Midbrain (tissue), 1 donor: ENCODE measurements at regions not wholly inside any gene's neighbourhood (a gene's known extent, or its start where the extent isn't known, plus 50 kb on each side); places are given as distances from the start of the nearest gene placed in this dataset.

Source experiments
- DNase-seq: peaks from one replicate; lab custom pipeline; 2025; lab: John Stamatoyannopoulos, UW

DNA sequence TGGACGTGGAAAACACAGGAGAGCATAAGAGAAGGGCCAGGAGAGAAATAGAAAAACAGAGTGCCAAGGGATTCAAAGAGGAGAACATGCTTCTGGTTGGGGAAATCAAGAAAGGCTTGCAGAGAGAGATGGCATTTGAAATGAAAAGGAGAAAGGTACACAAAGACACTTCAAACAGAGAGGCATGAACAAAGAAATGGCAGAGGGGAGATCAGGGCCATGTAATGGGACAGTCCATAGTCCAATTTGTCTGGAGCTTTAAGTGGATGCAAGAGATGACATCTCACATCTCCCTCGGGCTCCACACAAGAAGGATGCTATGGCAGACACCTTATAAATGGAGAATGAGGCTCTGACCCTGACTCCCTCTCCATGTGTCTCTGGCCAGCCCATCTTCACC lies 331.1 kb downstream of the MLLT3 start:
- no peak for DNase-seq

DNA sequence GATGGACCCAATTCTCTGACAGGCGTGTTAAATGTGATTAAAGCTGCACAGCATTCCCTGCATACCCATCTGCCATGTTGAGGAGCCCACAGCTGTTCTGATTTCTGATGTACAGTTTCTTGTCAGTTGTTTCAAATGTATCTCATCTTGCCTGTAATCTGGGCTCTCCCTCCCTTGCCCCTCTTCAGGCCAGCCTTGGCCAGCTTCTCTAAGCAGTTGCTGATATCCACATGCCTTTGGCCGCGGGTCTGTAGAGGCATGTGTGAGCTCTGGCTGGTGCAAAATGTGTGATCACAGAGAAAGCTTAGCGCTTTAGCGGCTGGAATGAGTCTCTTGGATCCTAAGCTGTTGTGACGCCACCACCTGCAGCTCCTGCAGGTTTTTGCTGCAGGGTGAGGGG lies 332.0 kb downstream of the MLLT3 start:
- no peak for DNase-seq

DNA sequence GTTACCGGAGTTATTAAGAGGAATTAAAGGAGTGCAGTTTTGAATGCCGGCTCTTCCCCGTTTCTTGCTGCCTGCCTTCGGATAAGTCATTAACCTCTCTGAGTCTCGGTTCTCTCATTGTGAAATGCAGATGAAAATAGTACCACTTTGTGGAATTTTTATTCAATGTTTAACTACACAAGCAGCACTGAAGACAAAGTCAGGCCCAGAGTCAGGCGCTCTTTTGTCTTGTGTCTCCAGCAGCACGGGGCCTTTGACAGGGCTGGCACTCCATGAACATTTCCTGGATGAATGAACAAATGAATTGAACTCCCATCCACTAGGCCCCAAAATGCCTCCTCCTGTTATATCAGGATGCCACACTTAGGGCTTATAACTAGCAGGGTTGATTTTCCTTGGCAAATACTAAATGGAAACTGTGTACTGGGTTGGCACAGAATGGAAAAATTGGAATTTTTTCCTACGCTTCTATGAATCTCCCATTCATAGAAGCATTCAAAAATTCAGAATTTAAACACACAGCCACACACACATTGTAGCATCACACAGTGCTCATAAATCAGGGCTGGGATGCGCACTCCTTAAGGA lies 332.8 kb downstream of the MLLT3 start:
- DNase-seq = no peak

DNA sequence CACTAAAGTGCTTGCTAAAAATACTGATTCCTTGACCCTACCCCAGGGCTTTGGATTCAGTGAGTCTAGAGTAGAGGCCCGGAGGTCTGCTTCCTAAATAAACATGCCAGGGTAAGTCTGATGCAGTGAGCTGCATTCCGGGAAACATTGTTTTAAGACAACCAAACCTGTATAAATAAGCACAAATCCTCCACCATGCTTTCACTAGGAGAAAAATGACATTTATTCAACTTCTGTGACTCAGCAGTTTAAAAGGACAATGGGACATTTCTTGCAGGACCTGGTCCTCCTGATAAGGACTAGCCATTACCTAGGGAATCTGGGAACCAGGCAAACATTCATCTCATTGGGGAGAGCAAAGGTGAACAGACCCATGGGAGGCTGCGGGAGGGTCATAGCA lies 335.3 kb downstream of the MLLT3 start:
- no peak for DNase-seq

DNA sequence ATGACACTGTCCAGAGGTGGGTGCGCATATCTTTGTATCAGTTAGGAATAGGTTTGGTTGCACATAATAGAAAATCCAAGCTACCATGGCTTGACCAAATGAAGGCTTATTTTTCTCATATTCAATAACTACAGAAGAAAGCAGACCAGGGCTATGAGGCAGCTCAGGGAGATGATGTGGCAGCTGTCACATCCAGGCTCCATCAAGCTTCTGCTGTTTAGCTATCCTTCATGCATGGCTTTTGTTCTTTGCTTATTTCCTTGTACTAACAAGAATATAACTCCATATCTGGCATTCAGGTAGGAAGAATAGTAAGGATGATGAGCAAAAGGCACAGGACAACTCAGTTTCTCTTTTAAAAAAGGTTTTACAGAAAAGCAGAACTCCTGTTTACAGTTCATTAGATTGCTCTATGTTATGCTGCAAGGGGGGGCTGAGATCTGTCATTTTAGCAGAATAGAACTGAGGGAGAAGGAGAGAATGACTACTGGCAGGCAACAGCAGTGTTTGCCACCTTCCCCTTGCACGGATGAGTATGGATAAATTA lies 336.1 kb downstream of the MLLT3 start:
- DNase-seq = no peak

DNA sequence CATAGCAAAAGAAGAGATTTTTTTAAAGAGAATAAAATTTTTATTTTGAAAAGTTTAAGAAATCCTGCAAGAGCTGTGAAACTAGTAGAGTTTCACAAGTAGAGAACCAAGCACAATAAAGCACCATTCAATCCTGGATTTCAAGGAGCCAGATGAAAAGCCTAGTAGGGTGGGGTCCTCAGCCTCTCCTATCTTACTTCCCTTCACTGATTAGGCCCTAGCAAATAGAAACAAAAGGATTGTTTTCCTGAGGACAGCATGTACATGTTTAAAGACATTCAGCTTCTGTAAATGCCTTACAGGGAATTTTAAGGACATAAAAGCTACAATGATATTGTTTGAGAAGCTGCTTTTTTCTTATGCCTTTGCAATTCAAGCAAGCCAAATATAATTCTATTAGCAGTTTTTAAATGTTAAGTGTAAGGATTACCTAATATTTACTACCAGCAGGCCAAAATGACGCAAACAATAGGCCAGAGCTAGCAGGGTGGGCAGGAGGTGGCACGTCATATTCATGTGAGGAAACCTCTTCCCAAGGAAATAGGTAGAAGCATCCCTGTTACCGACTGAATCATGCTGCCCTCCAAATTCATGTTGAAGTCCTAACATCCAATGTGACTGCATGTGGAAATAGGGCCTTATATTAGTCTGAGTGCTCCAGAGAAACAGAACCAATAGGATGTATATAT lies 337.6 kb downstream of the MLLT3 start:
- DNase-seq = no peak

DNA sequence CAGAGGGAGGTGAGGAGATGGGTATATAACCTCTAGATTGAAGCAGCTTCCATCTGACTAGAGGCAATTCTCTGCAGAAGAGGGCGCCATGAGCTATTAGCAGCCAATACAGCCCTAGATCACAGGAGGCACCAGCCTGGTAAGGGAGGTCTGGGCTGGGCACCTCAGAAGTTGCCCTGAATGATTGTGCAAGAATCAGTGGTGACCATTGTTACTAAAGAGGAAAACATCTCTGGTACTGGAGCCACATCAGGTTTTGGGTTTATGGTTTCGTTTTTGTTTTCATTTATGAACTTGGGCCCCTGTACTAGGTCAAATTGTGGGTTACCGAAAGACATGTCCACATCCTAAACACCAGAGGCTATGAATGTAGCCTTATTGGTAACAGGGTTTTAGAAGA lies 342.0 kb downstream of the MLLT3 start:
- no peak for DNase-seq

DNA sequence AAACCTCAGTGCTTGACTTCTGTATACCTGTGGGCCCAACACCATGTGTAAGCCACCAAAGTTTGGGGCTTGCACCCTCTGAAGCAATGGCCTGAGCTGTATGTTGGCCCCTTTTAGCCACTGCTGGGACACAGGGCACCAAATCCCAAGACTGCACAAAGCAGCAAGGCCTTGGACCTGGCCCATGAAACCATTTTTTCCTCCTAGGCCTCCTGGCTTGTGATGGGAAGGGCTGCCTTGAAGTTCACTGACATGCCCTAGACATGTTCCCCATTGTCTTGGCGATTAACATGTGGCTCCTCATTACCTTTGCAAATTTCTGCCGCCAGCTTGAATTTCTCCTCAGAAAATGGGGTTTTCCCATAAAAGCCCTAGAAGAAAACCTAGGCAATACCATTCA lies 345.5 kb downstream of the MLLT3 start:
- DNase-seq = no peak

DNA sequence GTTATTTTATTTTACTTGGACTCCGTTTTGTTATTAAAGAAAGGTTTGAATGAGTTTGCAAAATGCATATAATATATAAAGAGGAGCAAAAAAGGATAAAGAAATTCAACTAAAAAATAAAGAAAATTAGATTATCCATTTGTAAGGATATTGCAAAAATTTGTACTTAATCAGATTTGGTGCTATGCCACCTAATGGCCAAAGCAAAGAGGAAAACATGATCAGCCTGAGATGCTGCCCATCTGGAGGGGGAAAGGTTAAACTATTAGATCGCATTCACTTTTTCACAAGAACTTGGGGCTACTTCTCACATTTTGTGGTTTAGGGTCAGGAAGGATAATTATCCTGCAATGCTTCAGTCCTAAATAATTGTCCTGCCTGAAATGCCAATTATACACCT lies 350.6 kb downstream of the MLLT3 start:
- DNase-seq = no peak

DNA sequence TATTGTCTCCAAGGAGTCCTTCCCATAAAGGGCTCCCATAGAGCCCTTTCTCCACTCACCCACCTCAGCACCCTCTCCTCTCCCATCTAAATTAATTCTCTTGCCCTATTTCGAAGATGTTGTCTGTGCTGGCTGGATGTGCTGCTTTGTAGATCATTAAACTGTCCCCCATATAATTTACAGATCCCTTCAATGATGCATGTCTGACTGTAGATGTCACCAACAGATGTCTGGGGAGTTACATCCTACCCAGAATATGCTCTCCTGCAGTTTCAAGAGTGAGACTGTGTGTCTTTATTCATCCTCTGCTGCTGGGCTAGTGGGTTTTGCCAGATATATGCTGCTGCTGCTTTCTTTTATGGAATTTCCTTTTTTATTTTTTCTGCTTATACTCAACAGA lies 351.2 kb downstream of the MLLT3 start:
- no peak for DNase-seq

DNA sequence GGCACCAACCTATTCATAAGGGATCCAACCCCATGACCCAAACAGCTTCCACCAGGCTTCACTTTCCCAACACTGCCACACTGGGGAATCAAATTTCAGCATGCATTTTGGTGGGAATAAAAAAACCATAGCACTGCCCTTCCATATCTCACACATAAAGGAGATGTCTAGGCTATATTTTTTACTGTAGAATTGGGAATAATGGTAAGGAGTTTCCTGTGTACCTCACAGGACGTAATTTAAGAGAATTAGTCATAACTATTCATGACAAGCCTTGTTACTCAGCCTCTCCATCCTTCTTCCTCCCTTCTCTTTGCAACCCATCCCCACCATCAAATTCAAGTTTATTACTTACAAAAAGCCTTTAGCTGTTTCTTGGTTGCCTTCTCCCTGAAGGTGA lies 352.1 kb downstream of the MLLT3 start:
- no peak for DNase-seq

DNA sequence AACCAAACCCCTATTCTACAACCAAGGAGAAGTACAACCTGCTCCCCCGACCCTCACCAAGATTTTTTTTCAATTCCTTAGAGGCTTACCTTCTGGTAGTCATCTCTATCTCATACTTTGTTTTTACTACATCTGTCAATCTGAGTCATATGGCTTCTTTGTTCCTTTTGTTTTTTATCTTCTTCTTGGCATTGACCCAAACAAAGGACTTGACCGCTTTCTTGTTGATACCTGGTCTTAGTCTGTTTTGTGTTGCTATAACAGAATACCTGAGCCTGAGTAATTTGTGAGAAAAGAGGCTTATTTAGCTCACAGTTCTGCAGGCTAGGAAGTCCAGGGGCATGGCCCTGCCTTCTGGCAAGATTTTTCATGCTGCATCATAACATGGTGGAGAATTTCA lies 352.7 kb downstream of the MLLT3 start:
- DNase-seq = no peak

DNA sequence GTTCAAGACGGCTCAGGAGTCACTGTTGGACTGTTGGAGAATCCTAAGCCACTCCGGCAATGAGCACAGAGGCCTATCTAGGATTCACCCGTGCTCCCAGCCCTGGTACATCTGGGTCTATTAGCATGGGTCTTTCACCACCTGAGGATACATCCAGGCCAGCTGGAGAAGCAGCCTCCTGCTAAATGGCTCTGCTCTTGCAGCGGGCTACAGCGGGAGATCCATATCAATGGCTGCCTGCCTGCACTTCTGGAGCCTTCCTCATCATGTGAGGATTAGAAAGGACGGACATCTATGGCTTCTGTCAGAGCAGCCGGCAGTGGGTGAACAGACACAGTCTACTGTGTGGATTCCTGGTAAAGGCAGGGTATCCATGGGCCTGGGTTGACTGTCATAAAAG lies 357.4 kb downstream of the MLLT3 start:
- DNase-seq = no peak

DNA sequence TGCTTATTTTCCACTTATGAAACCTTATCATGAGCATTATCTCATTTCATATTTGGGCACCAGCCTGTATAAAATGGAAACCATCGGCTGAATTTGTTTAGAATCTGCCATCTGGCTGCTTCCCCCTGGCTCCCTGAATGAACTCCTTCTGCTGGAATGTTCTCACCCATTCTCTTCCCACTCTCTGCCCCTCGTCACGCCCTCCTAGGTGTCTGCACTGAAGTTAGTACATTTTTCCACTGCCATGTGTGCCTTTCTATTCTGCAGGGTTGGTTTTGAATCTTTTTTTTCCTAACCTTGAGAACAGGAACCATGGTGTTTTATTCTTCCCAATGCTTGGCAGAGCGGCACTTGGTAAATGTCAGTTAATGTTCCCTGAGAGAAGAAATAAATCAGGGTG lies 359.7 kb downstream of the MLLT3 start:
- no peak for DNase-seq

DNA sequence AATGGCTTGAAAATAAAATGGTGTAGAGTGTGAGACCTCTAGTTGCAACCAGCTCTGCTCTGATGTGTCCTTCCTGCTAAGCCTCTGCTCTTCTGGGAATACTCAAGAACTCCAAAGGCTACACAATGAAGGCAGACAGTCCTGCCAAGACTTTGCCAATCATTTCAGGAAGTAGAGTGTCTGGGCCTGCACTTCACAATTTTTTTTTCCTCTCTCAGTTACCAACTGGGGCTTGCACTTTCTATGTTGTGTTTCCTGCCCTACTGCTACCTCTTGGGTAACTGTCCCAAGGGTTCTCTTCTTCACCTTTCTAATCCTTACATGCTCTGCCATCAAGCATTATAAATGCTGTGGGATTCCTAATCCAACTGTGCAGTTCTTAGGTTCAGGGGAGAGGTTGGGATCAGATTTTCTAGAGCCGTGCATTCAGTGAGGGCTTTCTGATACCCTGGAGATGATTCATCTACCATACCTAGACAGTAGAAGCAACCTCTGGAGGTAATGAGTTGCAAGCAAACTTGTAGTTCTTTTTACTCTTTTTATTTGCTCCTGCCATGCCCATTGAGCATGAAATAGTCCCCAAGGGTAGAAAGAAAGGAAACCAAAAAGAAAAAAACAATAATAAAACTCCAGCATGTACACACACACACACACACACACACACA lies 365.9 kb downstream of the MLLT3 start:
- no peak for DNase-seq

DNA sequence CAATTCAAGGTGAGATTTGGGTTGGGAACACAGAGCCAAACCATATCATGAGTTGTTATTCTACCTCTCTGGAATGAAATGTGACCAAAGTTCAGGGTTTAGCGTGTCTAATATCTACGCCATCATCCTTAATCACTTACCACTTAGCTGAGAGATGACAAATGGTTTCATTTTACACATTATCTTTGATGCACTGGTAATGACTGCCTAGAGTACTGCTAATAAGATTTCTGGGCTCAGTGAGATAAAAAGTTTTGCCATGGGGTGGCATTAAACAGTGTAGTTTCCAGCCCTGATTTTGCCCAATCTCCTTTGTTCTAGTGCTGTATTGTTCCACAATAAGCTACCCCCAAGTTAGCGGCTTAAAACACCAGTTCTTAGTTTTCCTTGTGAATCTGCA lies 367.2 kb downstream of the MLLT3 start:
- no peak for DNase-seq

DNA sequence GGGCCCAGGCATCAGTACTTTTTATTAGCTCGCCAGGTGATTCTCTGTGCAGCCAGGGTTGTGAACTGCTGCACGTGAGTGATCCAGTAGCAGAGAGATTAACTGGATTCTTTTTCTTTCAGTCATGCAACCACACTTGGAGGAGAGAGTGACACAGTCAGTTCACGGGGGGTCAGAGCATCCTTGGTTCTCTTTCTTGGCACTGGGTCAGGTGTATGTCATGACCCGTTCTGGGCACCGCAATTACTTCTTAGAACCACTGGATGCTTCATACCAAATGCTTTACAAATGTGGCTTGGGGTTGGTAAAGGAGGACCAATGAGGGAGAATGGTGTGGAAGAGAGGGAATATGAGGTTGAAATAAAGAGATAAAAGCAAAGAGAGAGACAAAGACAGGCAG lies 368.7 kb downstream of the MLLT3 start:
- DNase-seq = no peak

DNA sequence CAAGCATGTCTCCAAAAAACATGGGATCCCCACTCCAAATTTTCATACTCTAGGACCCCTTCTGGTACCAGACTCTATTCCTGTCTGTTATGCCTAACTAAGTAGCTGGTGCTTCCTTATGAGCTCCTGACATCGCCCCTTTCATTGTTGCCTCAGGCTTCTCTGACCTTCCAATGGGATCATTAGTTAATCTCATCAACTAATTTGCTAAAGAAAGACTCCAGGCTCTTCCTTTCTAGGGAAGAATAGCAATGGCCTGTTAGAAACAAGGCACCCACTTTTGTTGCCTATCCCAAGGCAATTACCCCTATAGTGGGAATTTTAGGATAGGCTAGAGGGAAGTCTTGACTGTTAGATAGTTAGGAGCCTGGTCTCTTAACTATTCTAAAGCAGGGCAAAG lies 369.5 kb downstream of the MLLT3 start:
- no peak for DNase-seq

DNA sequence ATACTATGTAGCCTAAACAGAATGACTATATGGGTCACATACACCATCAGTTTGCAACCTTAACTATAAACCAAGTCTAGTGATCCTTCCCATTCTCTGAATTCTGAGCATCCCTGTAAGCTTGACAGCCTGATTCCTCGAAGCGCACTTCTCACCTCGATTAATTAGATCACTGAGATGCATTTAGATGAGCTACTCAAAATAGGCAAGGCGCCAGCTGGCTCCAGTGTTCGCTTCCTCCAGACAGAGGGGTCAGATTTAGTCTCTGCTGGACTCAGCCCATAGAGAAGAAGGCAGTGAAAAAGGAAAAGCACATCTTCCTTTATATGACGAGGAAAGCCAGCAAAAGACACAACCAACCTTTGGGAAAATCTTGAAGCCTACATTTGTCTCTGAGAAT lies 371.5 kb downstream of the MLLT3 start:
- no peak for DNase-seq

DNA sequence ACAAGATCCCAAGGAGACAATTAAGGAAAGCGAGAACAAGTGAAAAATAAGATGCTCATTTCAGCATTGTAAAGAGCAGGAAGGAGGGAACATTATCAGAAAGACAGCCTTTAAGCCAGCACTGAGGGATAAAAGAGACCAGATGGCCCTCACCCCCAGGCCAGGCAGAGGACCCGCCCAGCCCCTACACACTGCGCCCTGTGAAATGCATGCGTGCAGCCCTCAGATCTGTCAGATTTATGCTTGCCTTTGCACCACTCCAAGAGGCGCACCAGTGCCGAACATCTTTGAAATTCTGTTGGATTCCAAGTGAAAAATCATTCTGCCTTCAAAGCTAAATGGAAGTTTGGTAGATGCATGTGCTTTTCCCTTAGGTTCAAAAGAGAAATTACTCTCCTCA lies 378.0 kb downstream of the MLLT3 start:
- DNase-seq = no peak

DNA sequence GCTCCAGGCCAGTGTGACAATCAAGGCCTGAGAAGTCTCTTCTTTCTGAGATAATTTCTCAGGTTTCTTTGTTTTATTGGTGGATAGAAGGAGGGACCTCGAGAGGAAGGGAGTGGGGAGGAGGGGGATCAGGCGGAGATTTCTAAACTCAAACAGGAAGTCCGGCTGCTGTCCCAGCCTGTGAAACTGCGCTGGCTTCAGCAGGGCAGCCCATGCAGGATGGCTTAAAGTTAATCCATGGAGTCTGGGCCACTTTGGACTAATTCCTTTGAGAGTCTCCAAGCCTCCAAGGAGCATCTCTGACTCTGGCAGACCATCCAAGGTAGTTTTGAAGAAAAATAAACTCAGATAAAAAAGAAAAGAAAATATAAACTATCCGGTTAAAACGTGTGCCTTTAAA lies 378.5 kb downstream of the MLLT3 start:
- no peak for DNase-seq

DNA sequence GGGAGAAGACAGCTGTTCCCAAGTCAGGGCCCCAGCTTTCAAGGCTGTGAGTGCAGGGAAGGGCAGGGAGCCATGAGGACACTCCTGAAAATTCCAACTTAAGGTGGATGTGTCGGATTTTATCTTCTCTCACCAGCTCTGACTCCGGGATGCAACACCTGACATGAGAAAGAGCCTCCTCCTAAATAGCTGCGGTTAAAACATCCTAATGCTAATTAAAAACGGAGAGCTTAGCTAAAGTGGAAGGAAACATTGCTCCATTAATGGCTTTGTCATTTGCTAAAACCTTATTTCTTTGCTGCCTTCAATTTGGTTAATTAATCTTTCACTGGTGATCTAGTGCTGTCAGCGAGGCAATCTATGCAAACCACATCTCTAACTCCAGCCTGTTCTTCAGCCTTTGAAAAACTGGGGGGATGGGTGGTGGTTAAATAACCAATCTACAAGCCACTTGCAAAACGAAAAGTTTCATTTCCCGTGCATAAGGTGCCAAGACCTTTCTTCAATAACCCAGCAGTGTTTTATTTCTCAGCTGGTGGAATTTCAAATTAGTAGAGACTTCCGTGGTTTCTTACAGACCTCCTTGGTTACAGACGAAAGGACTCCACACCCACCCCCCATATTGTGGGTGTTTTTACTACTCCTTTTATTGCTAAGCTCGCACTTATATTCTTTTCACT lies 379.6 kb downstream of the MLLT3 start:
- peak; percentile 0 for DNase-seq

DNA sequence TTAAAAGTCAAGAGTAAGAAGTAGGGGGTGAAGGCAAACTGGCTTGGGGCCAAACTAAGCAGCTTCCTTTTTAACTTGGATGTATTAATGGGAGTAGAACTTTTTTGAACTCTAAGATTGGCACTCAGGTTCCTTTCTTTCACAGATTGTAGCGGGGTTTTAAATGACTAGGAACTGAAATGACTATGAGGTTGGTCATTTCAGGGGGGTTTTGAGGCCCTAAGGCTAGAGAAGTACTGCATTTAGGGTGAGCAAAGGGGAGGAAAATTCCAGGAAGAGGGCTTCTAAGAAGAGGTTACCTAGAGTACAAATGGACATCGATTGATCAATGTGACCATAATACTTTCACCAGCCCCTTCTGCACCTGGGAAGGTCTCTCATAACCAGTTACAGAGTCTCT lies 381.8 kb downstream of the MLLT3 start:
- DNase-seq = no peak
